GM12865 (cell line): ENCODE measurements at regions not wholly inside any gene's neighbourhood (a gene's known extent, or its start where the extent isn't known, plus 50 kb on each side); places are given as distances from the start of the nearest gene placed in this dataset.

Experiments
- DNase-seq: peaks from one replicate; pipeline ENCODE4 v3.0.0; 2010; ENCODE audit warnings: low read depth
- H3K4me3 ChIP-seq: 2 replicates; pipeline ENCODE4 v1.5.1; 2011; ENCODE audit warnings: mild to moderate bottlenecking, low read depth, low read length, control low read depth
- CTCF ChIP-seq: IDR thresholded peaks from 2 replicates; pipeline ENCODE4 v1.5.1; 2011; ENCODE audit warnings: low read length, control low read depth, low read depth, inconsistent platforms; ENCODE audit not compliant: insufficient read depth; ENCODE audit errors: missing control alignments

GRCh38 chr4:164154416-164154815 lies 599.5 kb upstream of the SMIM31 start:
- no peak overlapping the region for H3K4me3 ChIP-seq
- DNase-seq = peak; percentile 11
- TF ChIP-seq CTCF = no peak

- TF ChIP-seq CTCF = no peak
- H3K4me3 ChIP-seq = no peak overlapping the region
- no peak for DNase-seq
Observed at GRCh38 chr4:164169591-164169990, 584.3 kb upstream of the SMIM31 start.

GRCh38 chr4:164177153-164177552 lies 576.8 kb upstream of the SMIM31 start:
- H3K4me3 ChIP-seq = no peak overlapping the region
- no peak for DNase-seq
- no peak for TF ChIP-seq CTCF

GRCh38 chr4:164177753-164178152 lies 576.2 kb upstream of the SMIM31 start:
- DNase-seq = no peak
- no peak for TF ChIP-seq CTCF
- H3K4me3 ChIP-seq = no peak overlapping the region

GRCh38 chr4:164188236-164188635 lies 565.7 kb upstream of the SMIM31 start:
- H3K4me3 ChIP-seq = no peak overlapping the region
- no peak for DNase-seq
- no peak for TF ChIP-seq CTCF

- TF ChIP-seq CTCF = no peak
- H3K4me3 ChIP-seq = no peak overlapping the region
- DNase-seq = no peak
Observed at GRCh38 chr4:164192844-164193243, 561.1 kb upstream of the SMIM31 start.

GRCh38 chr4:164193676-164194075 lies 560.3 kb upstream of the SMIM31 start:
- H3K4me3 ChIP-seq = no peak overlapping the region
- TF ChIP-seq CTCF = no peak
- no peak for DNase-seq
